ENCODE measurements at regions not wholly inside any gene's neighbourhood (a gene's known extent, or its start where the extent isn't known, plus 50 kb on each side); places are given as distances from the start of the nearest gene placed in this dataset.

- TF ChIP-seq RAD21 (IDR thresholded peaks at IDR 0.05) (no peak), FOXA1 (IDR thresholded peaks at IDR 0.05) (no peak), SP1 (IDR thresholded peaks at IDR 0.05) (no peak), RXRA (IDR thresholded peaks at IDR 0.05) (no peak), YY1 (IDR thresholded peaks at IDR 0.05) (no peak), GABPA (IDR thresholded peaks at IDR 0.05 in 1 of 2, conservative IDR thresholded peaks at IDR 0.05 in 1 of 2) (no peak), JUND (IDR thresholded peaks at IDR 0.05) (no peak), MAX (IDR thresholded peaks at IDR 0.05) (no peak), NR2F2 (IDR thresholded peaks at IDR 0.05) (no peak), HNF4A (conservative IDR thresholded peaks at IDR 0.05) (no peak), TAF1 (conservative IDR thresholded peaks at IDR 0.05) (no peak)
- TF ChIP-seq, protein P1, sequence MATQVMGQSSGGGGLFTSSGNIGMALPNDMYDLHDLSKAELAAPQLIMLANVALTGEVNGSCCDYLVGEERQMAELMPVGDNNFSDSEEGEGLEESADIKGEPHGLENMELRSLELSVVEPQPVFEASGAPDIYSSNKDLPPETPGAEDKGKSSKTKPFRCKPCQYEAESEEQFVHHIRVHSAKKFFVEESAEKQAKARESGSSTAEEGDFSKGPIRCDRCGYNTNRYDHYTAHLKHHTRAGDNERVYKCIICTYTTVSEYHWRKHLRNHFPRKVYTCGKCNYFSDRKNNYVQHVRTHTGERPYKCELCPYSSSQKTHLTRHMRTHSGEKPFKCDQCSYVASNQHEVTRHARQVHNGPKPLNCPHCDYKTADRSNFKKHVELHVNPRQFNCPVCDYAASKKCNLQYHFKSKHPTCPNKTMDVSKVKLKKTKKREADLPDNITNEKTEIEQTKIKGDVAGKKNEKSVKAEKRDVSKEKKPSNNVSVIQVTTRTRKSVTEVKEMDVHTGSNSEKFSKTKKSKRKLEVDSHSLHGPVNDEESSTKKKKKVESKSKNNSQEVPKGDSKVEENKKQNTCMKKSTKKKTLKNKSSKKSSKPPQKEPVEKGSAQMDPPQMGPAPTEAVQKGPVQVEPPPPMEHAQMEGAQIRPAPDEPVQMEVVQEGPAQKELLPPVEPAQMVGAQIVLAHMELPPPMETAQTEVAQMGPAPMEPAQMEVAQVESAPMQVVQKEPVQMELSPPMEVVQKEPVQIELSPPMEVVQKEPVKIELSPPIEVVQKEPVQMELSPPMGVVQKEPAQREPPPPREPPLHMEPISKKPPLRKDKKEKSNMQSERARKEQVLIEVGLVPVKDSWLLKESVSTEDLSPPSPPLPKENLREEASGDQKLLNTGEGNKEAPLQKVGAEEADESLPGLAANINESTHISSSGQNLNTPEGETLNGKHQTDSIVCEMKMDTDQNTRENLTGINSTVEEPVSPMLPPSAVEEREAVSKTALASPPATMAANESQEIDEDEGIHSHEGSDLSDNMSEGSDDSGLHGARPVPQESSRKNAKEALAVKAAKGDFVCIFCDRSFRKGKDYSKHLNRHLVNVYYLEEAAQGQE (IDR thresholded peaks at IDR 0.05): no peak
- TF ChIP-seq, protein P2, sequence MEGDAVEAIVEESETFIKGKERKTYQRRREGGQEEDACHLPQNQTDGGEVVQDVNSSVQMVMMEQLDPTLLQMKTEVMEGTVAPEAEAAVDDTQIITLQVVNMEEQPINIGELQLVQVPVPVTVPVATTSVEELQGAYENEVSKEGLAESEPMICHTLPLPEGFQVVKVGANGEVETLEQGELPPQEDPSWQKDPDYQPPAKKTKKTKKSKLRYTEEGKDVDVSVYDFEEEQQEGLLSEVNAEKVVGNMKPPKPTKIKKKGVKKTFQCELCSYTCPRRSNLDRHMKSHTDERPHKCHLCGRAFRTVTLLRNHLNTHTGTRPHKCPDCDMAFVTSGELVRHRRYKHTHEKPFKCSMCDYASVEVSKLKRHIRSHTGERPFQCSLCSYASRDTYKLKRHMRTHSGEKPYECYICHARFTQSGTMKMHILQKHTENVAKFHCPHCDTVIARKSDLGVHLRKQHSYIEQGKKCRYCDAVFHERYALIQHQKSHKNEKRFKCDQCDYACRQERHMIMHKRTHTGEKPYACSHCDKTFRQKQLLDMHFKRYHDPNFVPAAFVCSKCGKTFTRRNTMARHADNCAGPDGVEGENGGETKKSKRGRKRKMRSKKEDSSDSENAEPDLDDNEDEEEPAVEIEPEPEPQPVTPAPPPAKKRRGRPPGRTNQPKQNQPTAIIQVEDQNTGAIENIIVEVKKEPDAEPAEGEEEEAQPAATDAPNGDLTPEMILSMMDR (IDR thresholded peaks at IDR 0.05; ENCODE audit: low read depth, low read length, missing input control): no peak
- TF ChIP-seq, protein P3, sequence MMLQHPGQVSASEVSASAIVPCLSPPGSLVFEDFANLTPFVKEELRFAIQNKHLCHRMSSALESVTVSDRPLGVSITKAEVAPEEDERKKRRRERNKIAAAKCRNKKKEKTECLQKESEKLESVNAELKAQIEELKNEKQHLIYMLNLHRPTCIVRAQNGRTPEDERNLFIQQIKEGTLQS (IDR thresholded peaks at IDR 0.05): no peak
Measured at GRCh38 chr2:176677746-176678265, 408.6 kb downstream of the MTX2 start.
